ENCODE measurements at regions not wholly inside any gene's neighbourhood (a gene's known extent, or its start where the extent isn't known, plus 50 kb on each side); places are given as distances from the start of the nearest gene placed in this dataset.
A peak's percentile ranks its signal among the peaks of the same experiment; 100 is the strongest.

DNA sequence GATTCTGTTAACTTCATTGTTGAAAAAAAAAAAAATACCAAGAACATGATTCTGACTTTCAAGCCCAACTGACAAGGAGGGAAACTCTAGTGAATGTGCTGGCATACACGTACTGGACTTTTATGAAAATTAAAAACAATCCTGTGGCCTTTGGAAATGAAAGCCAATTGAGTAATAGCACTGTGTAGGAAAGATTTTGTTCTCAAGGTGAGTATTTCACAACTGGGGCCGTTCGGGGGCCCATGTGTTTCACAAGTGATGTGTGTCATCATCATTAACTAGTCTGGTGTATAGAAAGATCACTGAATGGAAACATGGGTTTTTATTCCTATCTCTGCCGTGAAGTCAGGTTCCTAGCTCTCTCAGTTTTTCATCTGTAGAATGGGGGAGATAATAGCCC, 605.0 kb upstream of the CLINT1 start:
- Histone ChIP-seq H3K4me2 (ENCODE audit: low read depth, low read length, poor library complexity, severe bottlenecking) (no peak overlapping the region), H3K9ac (ENCODE audit: low read length) (no peak overlapping the region), H3K9me3 (ENCODE audit: low read length) (no peaks in the 10 kb centered on the region), H3K4me3 (ENCODE audit: low read length) (no peak overlapping the region), H2AFZ (ENCODE audit: low read length) (no peak overlapping the region), H3K4me1 (ENCODE audit: low read length) (no peaks in the 10 kb centered on the region), H3K27ac (ENCODE audit: low read length) (no peak overlapping the region), H4K20me1 (ENCODE audit: insufficient read depth, low read depth, low read length) (no peaks in the 10 kb centered on the region), H3K27me3 (ENCODE audit: low read length) (no peaks in the 10 kb centered on the region), H3K36me3 (ENCODE audit: insufficient read depth, low read length) (no peaks in the 10 kb centered on the region), H3K9me2 (replicated peaks; ENCODE audit: insufficient read depth, low read length) (no peaks in the 10 kb centered on the region), H3K79me2 (ENCODE audit: low read length) (no peaks in the 10 kb centered on the region)
- peak; percentile 9 for DNase-seq

GRCh38 chr5:158463188-158463587, 604.2 kb upstream of the CLINT1 start:
- Histone ChIP-seq H4K20me1 (ENCODE audit: insufficient read depth, low read depth, low read length) (no peaks in the 10 kb centered on the region), H3K79me2 (ENCODE audit: low read length) (no peaks in the 10 kb centered on the region), H3K9me3 (ENCODE audit: low read length) (no peaks in the 10 kb centered on the region), H3K4me3 (ENCODE audit: low read length) (no peak overlapping the region), H3K9ac (ENCODE audit: low read length) (no peak overlapping the region), H3K27me3 (ENCODE audit: low read length) (no peaks in the 10 kb centered on the region), H3K27ac (ENCODE audit: low read length) (no peak overlapping the region), H3K4me2 (ENCODE audit: low read depth, low read length, poor library complexity, severe bottlenecking) (no peak overlapping the region), H3K9me2 (replicated peaks; ENCODE audit: insufficient read depth, low read length) (no peaks in the 10 kb centered on the region), H2AFZ (ENCODE audit: low read length) (no peak overlapping the region), H3K36me3 (ENCODE audit: insufficient read depth, low read length) (no peaks in the 10 kb centered on the region), H3K4me1 (ENCODE audit: low read length) (no peaks in the 10 kb centered on the region)
- peak; percentile 38 for DNase-seq

DNA sequence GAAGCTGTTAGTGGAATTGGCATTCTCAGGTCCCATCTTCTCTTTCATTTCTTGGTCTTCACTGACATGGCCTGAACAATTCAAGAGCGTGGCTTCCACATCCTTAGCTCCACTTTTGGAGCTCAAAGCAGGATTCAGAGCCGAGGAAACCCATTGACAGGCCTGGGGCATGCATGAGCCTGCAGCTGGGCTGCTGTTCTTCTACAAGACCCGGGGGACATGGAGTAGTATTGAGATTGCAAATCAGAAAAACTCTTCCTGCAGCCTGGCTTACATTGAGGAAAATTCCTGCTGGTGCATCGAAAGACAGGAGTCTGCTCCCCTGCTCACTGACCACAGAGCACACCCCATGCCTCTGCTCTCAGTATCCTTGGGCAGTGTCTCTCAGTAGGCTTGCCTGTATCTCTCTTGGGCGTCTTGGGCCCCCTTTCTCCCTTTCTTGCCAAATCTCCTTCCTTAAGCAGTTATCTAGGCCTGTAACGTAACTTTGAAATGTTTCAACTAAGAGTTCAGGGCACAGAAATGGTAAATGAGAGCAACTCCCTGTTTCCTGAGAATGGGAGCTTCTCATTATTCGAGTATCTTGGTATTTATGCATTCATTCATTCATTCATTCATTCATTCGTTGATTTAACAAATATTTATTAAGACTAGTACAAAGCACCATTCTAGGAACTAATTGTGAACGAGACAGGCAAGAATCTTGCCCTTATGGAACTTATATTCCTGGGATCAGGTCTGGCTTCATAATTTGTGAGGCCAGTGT, 603.6 kb upstream of the CLINT1 start:
- DNase-seq: peak; percentile 25
- no peaks in the 10 kb centered on the region for H3K9me3 ChIP-seq (ENCODE audit: low read length)
- H2AFZ ChIP-seq (ENCODE audit: low read length): no peak overlapping the region
- H3K4me1 ChIP-seq (ENCODE audit: low read length): no peaks in the 10 kb centered on the region
- no peak overlapping the region for H3K27ac ChIP-seq (ENCODE audit: low read length)
- no peaks in the 10 kb centered on the region for H3K36me3 ChIP-seq (ENCODE audit: insufficient read depth, low read length)
- no peak overlapping the region for H3K4me3 ChIP-seq (ENCODE audit: low read length)
- H3K9me2 ChIP-seq (replicated peaks; ENCODE audit: insufficient read depth, low read length): no peaks in the 10 kb centered on the region
- H3K9ac ChIP-seq (ENCODE audit: low read length): no peak overlapping the region
- no peak overlapping the region for H3K4me2 ChIP-seq (ENCODE audit: low read depth, low read length, poor library complexity, severe bottlenecking)
- no peaks in the 10 kb centered on the region for H3K27me3 ChIP-seq (ENCODE audit: low read length)
- no peaks in the 10 kb centered on the region for H4K20me1 ChIP-seq (ENCODE audit: insufficient read depth, low read depth, low read length)
- no peaks in the 10 kb centered on the region for H3K79me2 ChIP-seq (ENCODE audit: low read length)

- no peaks in the 10 kb centered on the region for H3K9me2 ChIP-seq (replicated peaks; ENCODE audit: insufficient read depth, low read length)
- H4K20me1 ChIP-seq (ENCODE audit: insufficient read depth, low read depth, low read length): no peaks in the 10 kb centered on the region
- no peak overlapping the region for H2AFZ ChIP-seq (ENCODE audit: low read length)
- H3K9me3 ChIP-seq (ENCODE audit: low read length): no peaks in the 10 kb centered on the region
- H3K27me3 ChIP-seq (ENCODE audit: low read length): no peaks in the 10 kb centered on the region
- no peaks in the 10 kb centered on the region for H3K36me3 ChIP-seq (ENCODE audit: insufficient read depth, low read length)
- H3K79me2 ChIP-seq (ENCODE audit: low read length): no peaks in the 10 kb centered on the region
- no peak overlapping the region for H3K4me2 ChIP-seq (ENCODE audit: low read depth, low read length, poor library complexity, severe bottlenecking)
- H3K9ac ChIP-seq (ENCODE audit: low read length): no peak overlapping the region
- DNase-seq: peak; percentile 22
- no peak overlapping the region for H3K4me3 ChIP-seq (ENCODE audit: low read length)
- H3K4me1 ChIP-seq (ENCODE audit: low read length): no peaks in the 10 kb centered on the region
- H3K27ac ChIP-seq (ENCODE audit: low read length): no peak overlapping the region
Observed at GRCh38 chr5:158461240-158461854, 602.4 kb upstream of the CLINT1 start.

- H3K27ac ChIP-seq (ENCODE audit: low read length): no peak overlapping the region
Observed at GRCh38 chr5:158458086-158458485, 599.1 kb upstream of the CLINT1 start.

DNA sequence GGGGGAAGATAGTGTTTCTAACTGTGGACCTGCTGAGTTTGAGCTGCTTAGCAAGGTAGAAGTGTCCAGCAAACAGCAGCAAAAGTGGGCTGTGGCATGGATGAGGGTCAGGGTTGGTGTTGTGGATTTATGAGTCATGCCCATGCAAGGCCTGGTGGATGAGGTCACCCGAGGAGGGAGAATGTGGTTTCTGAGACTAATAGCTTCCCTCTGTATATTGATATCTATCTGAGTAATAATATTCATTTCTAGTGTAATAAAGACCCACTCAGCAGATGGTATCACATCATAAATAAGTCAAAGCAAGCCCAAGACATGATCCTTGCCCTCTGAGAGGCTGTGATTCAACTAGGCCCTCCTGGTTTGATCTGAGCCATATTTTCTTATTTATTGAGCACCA, 597.8 kb upstream of the CLINT1 start:
- H3K79me2 ChIP-seq (ENCODE audit: low read length): no peaks in the 10 kb centered on the region

More at GRCh38 chr5:158458086-158458485, 599.1 kb upstream of the CLINT1 start:
- Histone ChIP-seq H3K27me3 (ENCODE audit: low read length) (no peaks in the 10 kb centered on the region), H3K9me3 (ENCODE audit: low read length) (no peaks in the 10 kb centered on the region), H3K9ac (ENCODE audit: low read length) (no peak overlapping the region), H2AFZ (ENCODE audit: low read length) (no peak overlapping the region), H4K20me1 (ENCODE audit: insufficient read depth, low read depth, low read length) (no peaks in the 10 kb centered on the region), H3K79me2 (ENCODE audit: low read length) (no peaks in the 10 kb centered on the region), H3K4me2 (ENCODE audit: low read depth, low read length, poor library complexity, severe bottlenecking) (no peak overlapping the region), H3K36me3 (ENCODE audit: insufficient read depth, low read length) (no peaks in the 10 kb centered on the region), H3K4me1 (ENCODE audit: low read length) (no peaks in the 10 kb centered on the region), H3K4me3 (ENCODE audit: low read length) (no peak overlapping the region), H3K9me2 (replicated peaks; ENCODE audit: insufficient read depth, low read length) (no peaks in the 10 kb centered on the region)
- DNase-seq: peak; percentile 31

DNA sequence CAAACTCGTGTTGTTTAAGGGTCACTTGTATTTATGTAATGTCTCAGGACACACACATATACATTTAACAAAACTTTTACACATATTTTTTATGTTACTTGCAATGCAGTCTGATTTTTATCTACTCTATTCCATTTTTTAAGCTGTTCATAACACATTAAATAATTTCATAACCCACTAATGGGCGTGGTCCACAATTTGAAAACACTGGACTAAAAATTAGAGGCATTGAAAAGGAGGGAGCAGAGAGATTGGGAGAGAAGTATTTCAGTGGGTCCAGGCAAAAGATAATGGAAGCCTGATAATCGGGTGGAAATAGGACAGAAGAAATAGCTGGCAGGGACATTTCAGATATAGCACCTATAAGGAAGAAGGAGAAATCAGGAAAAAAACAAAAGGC, 597.3 kb upstream of the CLINT1 start:
- Histone ChIP-seq H2AFZ (ENCODE audit: low read length) (no peak overlapping the region), H3K27ac (ENCODE audit: low read length) (no peak overlapping the region), H3K27me3 (ENCODE audit: low read length) (no peaks in the 10 kb centered on the region), H4K20me1 (ENCODE audit: insufficient read depth, low read depth, low read length) (no peaks in the 10 kb centered on the region), H3K4me1 (ENCODE audit: low read length) (no peaks in the 10 kb centered on the region), H3K79me2 (ENCODE audit: low read length) (no peaks in the 10 kb centered on the region), H3K9ac (ENCODE audit: low read length) (no peak overlapping the region), H3K9me3 (ENCODE audit: low read length) (no peaks in the 10 kb centered on the region), H3K36me3 (ENCODE audit: insufficient read depth, low read length) (no peaks in the 10 kb centered on the region), H3K4me3 (ENCODE audit: low read length) (no peak overlapping the region), H3K9me2 (replicated peaks; ENCODE audit: insufficient read depth, low read length) (no peaks in the 10 kb centered on the region), H3K4me2 (ENCODE audit: low read depth, low read length, poor library complexity, severe bottlenecking) (no peak overlapping the region)
- DNase-seq: no peak

More for the DNA sequence above, 597.8 kb upstream of the CLINT1 start:
- Histone ChIP-seq H3K9me3 (ENCODE audit: low read length) (no peaks in the 10 kb centered on the region), H2AFZ (ENCODE audit: low read length) (no peak overlapping the region), H3K36me3 (ENCODE audit: insufficient read depth, low read length) (no peaks in the 10 kb centered on the region), H3K9ac (ENCODE audit: low read length) (no peak overlapping the region), H3K27ac (ENCODE audit: low read length) (no peak overlapping the region), H4K20me1 (ENCODE audit: insufficient read depth, low read depth, low read length) (no peaks in the 10 kb centered on the region), H3K4me3 (ENCODE audit: low read length) (no peak overlapping the region), H3K27me3 (ENCODE audit: low read length) (no peaks in the 10 kb centered on the region), H3K4me2 (ENCODE audit: low read depth, low read length, poor library complexity, severe bottlenecking) (no peak overlapping the region), H3K4me1 (ENCODE audit: low read length) (no peaks in the 10 kb centered on the region), H3K9me2 (replicated peaks; ENCODE audit: insufficient read depth, low read length) (no peaks in the 10 kb centered on the region)
- DNase-seq: peak; percentile 7

- H3K79me2 ChIP-seq (ENCODE audit: low read length): no peaks in the 10 kb centered on the region
- H3K4me2 ChIP-seq (ENCODE audit: low read depth, low read length, poor library complexity, severe bottlenecking): no peak overlapping the region
- H3K36me3 ChIP-seq (ENCODE audit: insufficient read depth, low read length): no peaks in the 10 kb centered on the region
- H3K27me3 ChIP-seq (ENCODE audit: low read length): no peaks in the 10 kb centered on the region
- no peak overlapping the region for H3K27ac ChIP-seq (ENCODE audit: low read length)
- H3K4me3 ChIP-seq (ENCODE audit: low read length): no peak overlapping the region
- DNase-seq: peak; percentile 2
- no peak overlapping the region for H2AFZ ChIP-seq (ENCODE audit: low read length)
- H3K4me1 ChIP-seq (ENCODE audit: low read length): no peaks in the 10 kb centered on the region
- no peaks in the 10 kb centered on the region for H4K20me1 ChIP-seq (ENCODE audit: insufficient read depth, low read depth, low read length)
- no peaks in the 10 kb centered on the region for H3K9me2 ChIP-seq (replicated peaks; ENCODE audit: insufficient read depth, low read length)
- no peaks in the 10 kb centered on the region for H3K9me3 ChIP-seq (ENCODE audit: low read length)
- no peak overlapping the region for H3K9ac ChIP-seq (ENCODE audit: low read length)
Observed at GRCh38 chr5:158451993-158452672, 593.2 kb upstream of the CLINT1 start.
